Trophoblast cell (in vitro differentiated cells and primary cell): ENCODE measurements at regions not wholly inside any gene's neighbourhood (a gene's known extent, or its start where the extent isn't known, plus 50 kb on each side); places are given as distances from the start of the nearest gene placed in this dataset.
A peak's percentile ranks its signal among the peaks of the same experiment; 100 is the strongest.

Source experiments
- DNase-seq, 2 donors: peaks; one replicate each; pipeline ENCODE4 v3.0.0-alpha.2; 2016
- H2AFZ ChIP-seq: 2 replicates; pipeline ENCODE4 v1.6.1; 2013; ENCODE audit warnings: low read length, moderate library complexity, mild to moderate bottlenecking; ENCODE audit not compliant: insufficient read depth, poor library complexity
- H2AK5ac ChIP-seq: 2 replicates; pipeline ENCODE4 v1.6.1; 2013; ENCODE audit warnings: mild to moderate bottlenecking, low read length
- H2BK120ac ChIP-seq: 2 replicates; pipeline ENCODE4 v1.6.1; 2013; ENCODE audit warnings: low read length, mild to moderate bottlenecking, moderate library complexity; ENCODE audit not compliant: insufficient read depth, poor library complexity
- H2BK12ac ChIP-seq: 2 replicates; pipeline ENCODE4 v1.6.1; 2013; ENCODE audit warnings: mild to moderate bottlenecking, low read length, moderate library complexity
- H2BK5ac ChIP-seq: 2 replicates; pipeline ENCODE4 v1.6.1; 2013; ENCODE audit warnings: low read length, low read depth, moderate library complexity, mild to moderate bottlenecking; ENCODE audit not compliant: poor library complexity
- H3K14ac ChIP-seq: 2 replicates; pipeline ENCODE4 v1.6.1; 2013; ENCODE audit warnings: mild to moderate bottlenecking, low read length
- H3K18ac ChIP-seq: 2 replicates; pipeline ENCODE4 v1.6.1; 2013; ENCODE audit warnings: mild to moderate bottlenecking, low read length
- H3K23ac ChIP-seq: 2 replicates; pipeline ENCODE4 v1.6.1; 2013; ENCODE audit warnings: low read length
- H3K27ac ChIP-seq: 2 replicates; pipeline ENCODE4 v1.5.1; 2013; ENCODE audit warnings: low read depth, mild to moderate bottlenecking, inconsistent platforms, low read length, moderate library complexity
- H3K27me3 ChIP-seq: 2 replicates; pipeline ENCODE4 v1.6.1; 2013; ENCODE audit warnings: inconsistent platforms, mild to moderate bottlenecking, low read length, moderate library complexity; ENCODE audit not compliant: insufficient read depth
- H3K36me3 ChIP-seq, 2 experiments: 1 replicate in 1 of 2; 2 replicates in 1 of 2; pipeline ENCODE4 v1.6.1; 2013; ENCODE audit warnings: low read length in 2 of 2, mild to moderate bottlenecking in 2 of 2, moderate library complexity in 1 of 2; ENCODE audit not compliant: insufficient read depth in 2 of 2, control insufficient read depth in 1 of 2
- H3K4ac ChIP-seq: 2 replicates; pipeline ENCODE4 v1.6.1; 2013; ENCODE audit warnings: low read depth, mild to moderate bottlenecking, low read length, moderate library complexity
- H3K4me1 ChIP-seq, 2 experiments: 1 replicate in 1 of 2; 2 replicates in 1 of 2; pipeline ENCODE4 v1.6.1; 2013; ENCODE audit warnings: low read length in 2 of 2, mild to moderate bottlenecking in 2 of 2, moderate library complexity in 1 of 2; ENCODE audit not compliant: insufficient read depth in 2 of 2, control insufficient read depth in 1 of 2
- H3K4me2 ChIP-seq: 2 replicates; pipeline ENCODE4 v1.6.1; 2013; ENCODE audit warnings: inconsistent platforms, mild to moderate bottlenecking, low read length, moderate library complexity
- H3K4me3 ChIP-seq: 2 replicates; pipeline ENCODE4 v1.5.1; 2013; ENCODE audit warnings: mild to moderate bottlenecking, low read depth, low read length, inconsistent platforms
- H3K79me1 ChIP-seq: one replicate; pipeline ENCODE4 v1.6.1; 2013; ENCODE audit warnings: low read length
- H3K79me2 ChIP-seq: 2 replicates; pipeline ENCODE4 v1.6.1; 2013; ENCODE audit warnings: low read length, mild to moderate bottlenecking; ENCODE audit not compliant: control insufficient read depth, insufficient read depth, poor library complexity
- H3K9ac ChIP-seq: 2 replicates; pipeline ENCODE4 v1.6.1; 2013; ENCODE audit warnings: mild to moderate bottlenecking, low read length
- H3K9me3 ChIP-seq: 2 replicates; pipeline ENCODE4 v1.6.1; 2013; ENCODE audit warnings: low read depth, mild to moderate bottlenecking, control low read depth, inconsistent platforms, low read length; ENCODE audit not compliant: insufficient read depth
- H4K12ac ChIP-seq: 2 replicates; pipeline ENCODE4 v1.6.1; 2013; ENCODE audit warnings: low read depth, mild to moderate bottlenecking, low read length, moderate library complexity
- H4K8ac ChIP-seq: 2 replicates; pipeline ENCODE4 v1.6.1; 2013; ENCODE audit warnings: low read depth, mild to moderate bottlenecking, low read length, moderate library complexity
- H4K91ac ChIP-seq: one replicate; pipeline ENCODE4 v1.6.1; 2013; ENCODE audit warnings: low read depth, mild to moderate bottlenecking, low read length, moderate library complexity
- WGBS: extraction: QIAGEN DNeasy Blood & Tissue Kit; methylation state at CpG from one replicate; pipeline ENCODE4 v1.1.7; 2013; ENCODE audit warnings: missing lambda C conversion rate; ENCODE audit not compliant: insufficient read length, insufficient coverage; ENCODE audit errors: extremely low coverage; 5-methylcytosine and 5-hydroxymethylcytosine counted together

DNA sequence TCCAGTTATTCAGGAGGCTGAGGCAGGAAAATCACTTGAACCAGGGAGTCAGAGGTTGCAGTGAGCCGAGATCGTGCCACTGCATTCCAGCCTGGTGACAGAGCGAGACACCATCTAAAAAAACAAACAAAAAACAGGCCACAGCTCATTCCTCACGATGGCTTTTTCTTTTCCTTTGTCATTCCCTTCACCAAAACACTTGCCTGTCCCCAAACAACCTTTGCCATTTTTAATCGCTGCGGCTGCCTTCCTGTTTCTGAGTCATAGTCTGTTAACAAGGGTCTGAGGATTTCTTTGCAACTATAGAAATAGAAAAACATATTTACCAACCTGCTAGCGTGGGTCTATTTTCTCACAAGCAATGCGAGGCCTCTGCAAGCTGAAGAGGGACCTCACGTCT is 123.0 kb upstream of the FSTL4 start:
- no CpG with 5 or more reads among the region's 9 CpGs for WGBS
- no peak overlapping the region for H3K4me3 ChIP-seq
- no peaks in the 10 kb centered on the region for H3K4me1 ChIP-seq
- no peak overlapping the region for H2BK5ac ChIP-seq
- H3K79me2 ChIP-seq, result no peaks in the 10 kb centered on the region
- no peak overlapping the region for H3K23ac ChIP-seq
- H3K14ac ChIP-seq, result no peak overlapping the region
- DNase-seq, result peak; percentile 59 to 66
- no peak overlapping the region for H4K91ac ChIP-seq
- no peak overlapping the region for H2AK5ac ChIP-seq
- H3K79me1 ChIP-seq, result no peaks in the 10 kb centered on the region
- H3K4ac ChIP-seq, result no peak overlapping the region
- H4K12ac ChIP-seq, result no peak overlapping the region
- no peak overlapping the region for H2BK120ac ChIP-seq
- no peak overlapping the region for H4K8ac ChIP-seq
- H3K36me3 ChIP-seq, result no peaks in the 10 kb centered on the region
- H2AFZ ChIP-seq, result no peak overlapping the region
- H3K27ac ChIP-seq, result no peak overlapping the region
- no peak overlapping the region for H3K4me2 ChIP-seq
- H3K9ac ChIP-seq, result no peak overlapping the region
- H3K27me3 ChIP-seq, result no peaks in the 10 kb centered on the region
- H3K9me3 ChIP-seq, result peaks cover under 1% of the 10 kb centered on the region
- H3K18ac ChIP-seq, result no peak overlapping the region
- no peak overlapping the region for H2BK12ac ChIP-seq

GRCh38 chr5:133734916-133735315 is 122.6 kb upstream of the FSTL4 start:
- H3K9me3 ChIP-seq, result peaks cover 2% of the 10 kb centered on the region
- no peak overlapping the region for H4K12ac ChIP-seq
- H2BK5ac ChIP-seq, result no peak overlapping the region
- H3K4ac ChIP-seq, result no peak overlapping the region
- H2BK12ac ChIP-seq, result no peak overlapping the region
- no peak overlapping the region for H3K14ac ChIP-seq
- no peak overlapping the region for H3K4me3 ChIP-seq
- H2AK5ac ChIP-seq, result no peak overlapping the region
- H3K79me2 ChIP-seq, result no peaks in the 10 kb centered on the region
- H3K23ac ChIP-seq, result no peak overlapping the region
- no peaks in the 10 kb centered on the region for H3K79me1 ChIP-seq
- H4K91ac ChIP-seq, result no peak overlapping the region
- no peaks in the 10 kb centered on the region for H3K4me1 ChIP-seq
- H3K18ac ChIP-seq, result no peak overlapping the region
- no peak overlapping the region for H3K9ac ChIP-seq
- no CpG with 5 or more reads among the region's 8 CpGs for WGBS
- no peak overlapping the region for H3K27ac ChIP-seq
- no peak overlapping the region for H4K8ac ChIP-seq
- no peak overlapping the region for H2AFZ ChIP-seq
- H2BK120ac ChIP-seq, result no peak overlapping the region
- no peaks in the 10 kb centered on the region for H3K36me3 ChIP-seq
- no peaks in the 10 kb centered on the region for H3K27me3 ChIP-seq
- H3K4me2 ChIP-seq, result no peak overlapping the region
- no peak for DNase-seq

DNA sequence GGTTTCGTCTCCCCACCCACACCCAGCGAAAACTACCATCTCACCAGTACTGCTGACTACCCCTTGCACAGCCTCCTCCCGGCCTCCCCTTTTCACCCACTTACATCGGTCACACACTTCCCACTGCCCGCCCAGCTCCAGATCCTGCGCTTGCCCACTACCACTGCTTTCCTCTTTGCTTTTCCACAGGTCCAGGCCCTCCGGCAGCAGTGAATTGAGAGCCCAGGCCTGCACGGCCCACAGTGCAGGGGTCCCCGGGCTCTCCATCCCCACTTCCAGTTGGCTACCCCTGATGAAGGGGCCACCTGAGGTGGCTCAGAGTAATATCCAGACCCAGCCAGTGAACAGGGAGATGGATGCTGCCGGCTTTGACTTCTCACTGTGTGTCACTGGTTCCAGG is 120.2 kb upstream of the FSTL4 start:
- H3K27ac ChIP-seq, result no peak overlapping the region
- H2BK12ac ChIP-seq, result no peak overlapping the region
- H3K14ac ChIP-seq, result no peak overlapping the region
- H4K12ac ChIP-seq, result no peak overlapping the region
- no peak overlapping the region for H2BK5ac ChIP-seq
- H3K18ac ChIP-seq, result no peak overlapping the region
- no peak overlapping the region for H2AFZ ChIP-seq
- H3K79me2 ChIP-seq, result no peaks in the 10 kb centered on the region
- no peak overlapping the region for H3K4me2 ChIP-seq
- H3K9me3 ChIP-seq, result peaks cover 2% of the 10 kb centered on the region
- no peak overlapping the region for H3K4ac ChIP-seq
- no peak overlapping the region for H4K8ac ChIP-seq
- no CpG with 5 or more reads among the region's 10 CpGs for WGBS
- no peaks in the 10 kb centered on the region for H3K36me3 ChIP-seq
- no peak overlapping the region for H3K4me3 ChIP-seq
- H2AK5ac ChIP-seq, result no peak overlapping the region
- no peak overlapping the region for H4K91ac ChIP-seq
- H3K23ac ChIP-seq, result no peak overlapping the region
- H3K4me1 ChIP-seq, result no peaks in the 10 kb centered on the region
- no peak overlapping the region for H3K9ac ChIP-seq
- no peaks in the 10 kb centered on the region for H3K27me3 ChIP-seq
- no peak overlapping the region for H2BK120ac ChIP-seq
- H3K79me1 ChIP-seq, result no peaks in the 10 kb centered on the region
- DNase-seq, result no peak

GRCh38 chr5:133731951-133732350 is 119.6 kb upstream of the FSTL4 start:
- H3K27ac ChIP-seq, result no peak overlapping the region
- no CpG with 5 or more reads among the region's 3 CpGs for WGBS

More at GRCh38 chr5:133731951-133732350, 119.6 kb upstream of the FSTL4 start:
- no peak overlapping the region for H3K4me3 ChIP-seq
- no peak overlapping the region for H4K91ac ChIP-seq
- no peak overlapping the region for H2AFZ ChIP-seq
- H3K9ac ChIP-seq, result no peak overlapping the region
- H2BK5ac ChIP-seq, result no peak overlapping the region
- H4K8ac ChIP-seq, result no peak overlapping the region
- H3K4me1 ChIP-seq, result no peaks in the 10 kb centered on the region
- no peaks in the 10 kb centered on the region for H3K79me2 ChIP-seq
- H3K14ac ChIP-seq, result no peak overlapping the region
- H3K9me3 ChIP-seq, result peaks cover 2% of the 10 kb centered on the region
- H3K23ac ChIP-seq, result no peak overlapping the region
- DNase-seq, result no peak
- H3K79me1 ChIP-seq, result no peaks in the 10 kb centered on the region
- H3K18ac ChIP-seq, result no peak overlapping the region
- H3K27me3 ChIP-seq, result no peaks in the 10 kb centered on the region
- no peaks in the 10 kb centered on the region for H3K36me3 ChIP-seq
- no peak overlapping the region for H4K12ac ChIP-seq
- H2BK12ac ChIP-seq, result no peak overlapping the region
- no peak overlapping the region for H3K4me2 ChIP-seq
- no peak overlapping the region for H2BK120ac ChIP-seq
- no peak overlapping the region for H2AK5ac ChIP-seq
- no peak overlapping the region for H3K4ac ChIP-seq
